GM10248 (cell line): ENCODE measurements at regions not wholly inside any gene's neighbourhood (a gene's known extent, or its start where the extent isn't known, plus 50 kb on each side); places are given as distances from the start of the nearest gene placed in this dataset.

Experiments used
- CTCF ChIA-PET: fragments of 300-600 bp; sonication (Branson Sonifier 250); formaldehyde crosslinking; extraction: SDS; loops from one replicate; lab custom pipeline; 2021; ENCODE audit warnings: antibody characterized with exemption; lab: Yijun Ruan, JAX
- POLR2A ChIA-PET: fragments of 350-650 bp; sonication (Branson Sonifier 250); formaldehyde crosslinking; extraction: SDS; loops from one replicate; lab custom pipeline; 2020; ENCODE audit warnings: antibody characterized with exemption; lab: Yijun Ruan, JAX
- DNase-seq: peaks from one replicate; pipeline ENCODE4 v3.0.0; 2012; ENCODE audit errors: extremely low spot score
- CTCF ChIP-seq: IDR thresholded peaks from 2 replicates; pipeline ENCODE4 v1.5.1; 2012; ENCODE audit warnings: mild to moderate bottlenecking, low read depth; ENCODE audit errors: extremely low read depth, missing control alignments, control extremely low read depth

DNA sequence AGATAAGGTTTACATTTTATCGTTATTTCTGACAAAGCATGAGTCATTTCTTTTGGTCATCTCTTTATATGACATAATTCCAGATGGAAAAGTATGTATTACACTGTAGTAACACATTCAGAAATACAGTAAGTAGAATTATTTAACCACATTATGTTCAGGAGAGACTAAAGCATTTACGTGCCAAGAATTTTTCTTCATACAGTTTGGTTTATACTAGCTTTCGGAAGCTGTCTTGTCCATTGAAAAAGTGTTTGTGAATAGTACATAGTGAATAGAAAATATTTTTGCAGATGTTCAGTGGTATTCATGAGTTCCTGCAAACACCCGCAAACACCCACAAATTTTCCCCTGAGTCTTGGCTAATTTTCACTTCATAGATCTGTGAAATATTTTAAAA lies 1033.0 kb upstream of the INTU start:
- TF ChIP-seq CTCF: no peak
- no peak for DNase-seq
- CTCF ChIA-PET: interaction anchor here (0.9 to 1.2 kb wide), 3 partner anchors 11 to 800 kb away, joined by 3 read pairs; no protein-coding TSS in a partner anchor
- POLR2A ChIA-PET: no interaction called here

DNA sequence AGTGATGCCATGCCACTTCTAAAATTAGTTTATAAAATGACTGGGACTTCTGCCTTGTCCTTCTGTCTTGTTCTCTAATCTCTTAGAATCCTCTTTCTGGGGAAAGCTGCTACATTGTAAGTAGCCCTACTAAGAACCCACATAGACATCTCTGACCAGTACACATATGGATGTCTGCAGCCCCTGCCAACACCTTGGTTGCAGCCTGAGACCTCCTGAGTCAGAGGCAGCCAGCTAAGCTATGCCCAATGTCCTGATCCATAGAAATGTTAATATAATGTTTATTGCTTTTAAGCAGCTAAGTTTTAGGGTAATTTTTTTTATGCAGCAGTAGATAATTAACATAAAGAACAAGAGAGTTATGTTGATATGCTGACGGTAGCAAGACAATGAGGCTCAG lies 1029.5 kb upstream of the INTU start:
- no peak for DNase-seq
- CTCF ChIA-PET: interaction anchor here (0.9 to 2.1 kb wide), 7 partner anchors 13 to 1290 kb away, joined by 3 to 7 read pairs (median 4); no protein-coding TSS in a partner anchor
- TF ChIP-seq CTCF: no peak
- POLR2A ChIA-PET: no interaction called here

GRCh38 chr4:126603825-126604224 lies 1028.9 kb upstream of the INTU start:
- ChIA-PET CTCF (interaction anchor here (0.9 to 2.1 kb wide), 6 partner anchors 12 to 1290 kb away, joined by 3 to 7 read pairs (median 4); no protein-coding TSS in a partner anchor), POLR2A (no interaction called here)
- DNase-seq: no peak
- no peak for TF ChIP-seq CTCF

GRCh38 chr4:126604268-126604867 lies 1028.4 kb upstream of the INTU start:
- TF ChIP-seq CTCF: peak; percentile 66
- POLR2A ChIA-PET: interaction anchor here (0.5 kb wide), 1 partner anchor 20 kb away, joined by 3 read pairs; no protein-coding TSS in a partner anchor
- CTCF ChIA-PET: interaction anchor here (0.7 to 2.1 kb wide), 5 partner anchors 14 to 1291 kb away, joined by 3 to 7 read pairs (median 5); partner anchors contain the start of gene FAT4
- peak; percentile 18 for DNase-seq

DNA sequence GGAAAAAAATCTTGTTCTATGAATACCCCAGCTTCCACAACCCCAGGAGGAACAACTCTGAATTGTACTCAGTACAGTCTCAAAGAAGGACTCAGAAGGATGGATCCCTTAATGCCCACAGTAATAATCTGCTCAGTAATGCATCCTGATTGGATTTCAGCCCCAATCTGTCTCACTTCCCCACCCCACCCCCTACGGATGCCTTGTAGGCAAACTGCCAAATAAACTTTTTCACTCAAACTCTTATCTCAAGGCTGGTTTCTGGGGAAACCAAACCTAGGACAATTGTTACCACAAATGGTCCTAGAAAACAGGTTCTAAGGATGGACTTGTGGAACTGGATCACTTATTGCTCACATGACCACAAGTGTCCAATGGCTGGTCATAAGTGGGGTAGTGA lies 1021.8 kb upstream of the INTU start:
- ChIA-PET POLR2A (no interaction called here), CTCF (interaction anchor here (0.9 kb wide), 1 partner anchor 32 kb away, joined by 3 read pairs; no protein-coding TSS in a partner anchor)
- DNase-seq: no peak
- TF ChIP-seq CTCF: no peak

- ChIA-PET POLR2A (no interaction called here), CTCF (interaction anchor here (0.9 kb wide), 1 partner anchor 33 kb away, joined by 3 read pairs; no protein-coding TSS in a partner anchor)
- no peak for TF ChIP-seq CTCF
- no peak for DNase-seq
These were observed 1020.9 kb upstream of the INTU start for GRCh38 chr4:126611900-126612299.
